OCI-LY7 (cell line): ENCODE measurements at regions not wholly inside any gene's neighbourhood (a gene's known extent, or its start where the extent isn't known, plus 50 kb on each side); places are given as distances from the start of the nearest gene placed in this dataset.

Experiments
- EZH2phosphoT487 ChIP-seq: fragments of 200-600 bp; sonication (generic); IDR thresholded peaks from 2 replicates; pipeline ENCODE4 v1.6.1; 2018; ENCODE audit warnings: low read depth, borderline replicate concordance, mild to moderate bottlenecking, mixed run types, antibody characterized with exemption, low read length, moderate library complexity, mixed read lengths
- TF ChIP-seq, protein P1 (sequence below): fragments of 200-600 bp; sonication (generic); conservative IDR thresholded peaks from 2 replicates; pipeline ENCODE4 v1.5.1; 2014; ENCODE audit warnings: mild to moderate bottlenecking, antibody characterized with exemption, low read length, moderate library complexity, mixed read lengths

DNA sequence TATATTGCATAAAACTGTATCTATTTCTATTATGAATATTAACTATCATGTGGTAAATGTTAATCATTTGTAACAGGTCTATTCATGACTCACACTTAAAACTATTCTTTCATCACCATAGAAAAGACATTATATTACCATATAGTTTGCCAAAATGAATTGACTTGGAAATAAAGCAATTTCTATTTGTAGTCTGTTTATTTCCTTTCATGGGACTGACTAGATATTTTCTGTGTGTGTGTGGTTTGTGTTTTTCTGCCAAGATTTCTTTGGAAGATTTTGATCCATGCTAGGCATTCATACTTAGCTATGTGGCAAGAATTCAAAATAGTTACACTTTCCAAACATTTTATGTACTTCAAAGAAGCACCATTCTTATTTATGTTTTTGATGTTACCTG, 522.5 kb upstream of the AGTR1 start:
- TF ChIP-seq, protein P1, sequence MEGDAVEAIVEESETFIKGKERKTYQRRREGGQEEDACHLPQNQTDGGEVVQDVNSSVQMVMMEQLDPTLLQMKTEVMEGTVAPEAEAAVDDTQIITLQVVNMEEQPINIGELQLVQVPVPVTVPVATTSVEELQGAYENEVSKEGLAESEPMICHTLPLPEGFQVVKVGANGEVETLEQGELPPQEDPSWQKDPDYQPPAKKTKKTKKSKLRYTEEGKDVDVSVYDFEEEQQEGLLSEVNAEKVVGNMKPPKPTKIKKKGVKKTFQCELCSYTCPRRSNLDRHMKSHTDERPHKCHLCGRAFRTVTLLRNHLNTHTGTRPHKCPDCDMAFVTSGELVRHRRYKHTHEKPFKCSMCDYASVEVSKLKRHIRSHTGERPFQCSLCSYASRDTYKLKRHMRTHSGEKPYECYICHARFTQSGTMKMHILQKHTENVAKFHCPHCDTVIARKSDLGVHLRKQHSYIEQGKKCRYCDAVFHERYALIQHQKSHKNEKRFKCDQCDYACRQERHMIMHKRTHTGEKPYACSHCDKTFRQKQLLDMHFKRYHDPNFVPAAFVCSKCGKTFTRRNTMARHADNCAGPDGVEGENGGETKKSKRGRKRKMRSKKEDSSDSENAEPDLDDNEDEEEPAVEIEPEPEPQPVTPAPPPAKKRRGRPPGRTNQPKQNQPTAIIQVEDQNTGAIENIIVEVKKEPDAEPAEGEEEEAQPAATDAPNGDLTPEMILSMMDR, result no peak
- no peak for TF ChIP-seq EZH2phosphoT487
